AG04450 (cell line): ENCODE measurements at regions not wholly inside any gene's neighbourhood (a gene's known extent, or its start where the extent isn't known, plus 50 kb on each side); places are given as distances from the start of the nearest gene placed in this dataset.
A peak's percentile ranks its signal among the peaks of the same experiment; 100 is the strongest.

ENCODE experiments used
- CTCF ChIA-PET: fragments of 300-600, 350-600 bp; formaldehyde crosslinking; extraction: SDS; loops from one replicate; lab custom pipeline; 2022; ENCODE audit warnings: antibody characterized with exemption, inconsistent platforms; lab: Charles Lee
- POLR2A ChIA-PET: fragments of 350-600 bp; formaldehyde crosslinking; extraction: SDS; loops from one replicate; lab custom pipeline; 2021; ENCODE audit warnings: antibody characterized with exemption, inconsistent platforms; lab: Yijun Ruan, JAX
- DNase-seq: peaks from one replicate; pipeline ENCODE4 v3.0.0-alpha.2; 2011; ENCODE audit warnings: low read depth, low spot score
- H3K27ac ChIP-seq: one replicate; pipeline ENCODE4 v1.5.1; 2012; ENCODE audit warnings: low read depth, low read length, control low read depth
- H3K27me3 ChIP-seq: one replicate; pipeline ENCODE4 v1.6.0; 2012; ENCODE audit warnings: low read length; ENCODE audit not compliant: control insufficient read depth, insufficient read depth
- H3K4me3 ChIP-seq: 2 replicates; pipeline ENCODE4 v1.5.1; 2011; ENCODE audit warnings: mild to moderate bottlenecking, low read depth, low read length, control low read depth
- H3K9me3 ChIP-seq: 2 replicates; pipeline ENCODE4 v1.5.1; 2012; ENCODE audit warnings: low read length; ENCODE audit not compliant: control insufficient read depth, insufficient read depth
- TF ChIP-seq, protein P1 (sequence below): IDR thresholded peaks from 2 replicates; pipeline ENCODE4 v1.5.1; 2011; ENCODE audit warnings: low read depth, low read length, control low read depth, inconsistent platforms

DNA sequence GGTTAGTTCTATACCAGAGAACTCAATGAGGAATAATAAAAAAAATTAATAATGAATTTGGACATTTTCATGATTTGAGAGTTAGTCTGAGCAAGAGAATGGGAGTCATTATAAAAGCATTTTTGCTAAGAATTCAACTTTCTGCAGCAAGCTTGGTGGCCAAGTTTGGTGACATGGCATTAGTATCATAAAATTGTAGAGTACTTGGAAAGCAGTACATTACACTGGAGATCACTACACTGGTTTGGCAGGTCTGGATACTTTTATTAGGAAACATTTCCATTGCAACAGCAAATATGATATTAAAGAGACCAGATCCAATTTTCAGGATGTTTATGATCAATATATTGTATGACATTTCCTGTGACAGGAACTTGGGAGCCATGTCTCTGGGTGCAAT is 249.1 kb upstream of the INTU start:
- H3K27ac ChIP-seq: no peak overlapping the region
- H3K9me3 ChIP-seq: peaks cover 6% of the 10 kb centered on the region; the same call in 1 of the 2 replicates
- TF ChIP-seq, protein P1, sequence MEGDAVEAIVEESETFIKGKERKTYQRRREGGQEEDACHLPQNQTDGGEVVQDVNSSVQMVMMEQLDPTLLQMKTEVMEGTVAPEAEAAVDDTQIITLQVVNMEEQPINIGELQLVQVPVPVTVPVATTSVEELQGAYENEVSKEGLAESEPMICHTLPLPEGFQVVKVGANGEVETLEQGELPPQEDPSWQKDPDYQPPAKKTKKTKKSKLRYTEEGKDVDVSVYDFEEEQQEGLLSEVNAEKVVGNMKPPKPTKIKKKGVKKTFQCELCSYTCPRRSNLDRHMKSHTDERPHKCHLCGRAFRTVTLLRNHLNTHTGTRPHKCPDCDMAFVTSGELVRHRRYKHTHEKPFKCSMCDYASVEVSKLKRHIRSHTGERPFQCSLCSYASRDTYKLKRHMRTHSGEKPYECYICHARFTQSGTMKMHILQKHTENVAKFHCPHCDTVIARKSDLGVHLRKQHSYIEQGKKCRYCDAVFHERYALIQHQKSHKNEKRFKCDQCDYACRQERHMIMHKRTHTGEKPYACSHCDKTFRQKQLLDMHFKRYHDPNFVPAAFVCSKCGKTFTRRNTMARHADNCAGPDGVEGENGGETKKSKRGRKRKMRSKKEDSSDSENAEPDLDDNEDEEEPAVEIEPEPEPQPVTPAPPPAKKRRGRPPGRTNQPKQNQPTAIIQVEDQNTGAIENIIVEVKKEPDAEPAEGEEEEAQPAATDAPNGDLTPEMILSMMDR: no peak
- CTCF ChIA-PET: no interaction called here
- POLR2A ChIA-PET: no interaction called here
- no peak for DNase-seq
- H3K4me3 ChIP-seq: no peak overlapping the region
- H3K27me3 ChIP-seq: no peaks in the 10 kb centered on the region

DNA sequence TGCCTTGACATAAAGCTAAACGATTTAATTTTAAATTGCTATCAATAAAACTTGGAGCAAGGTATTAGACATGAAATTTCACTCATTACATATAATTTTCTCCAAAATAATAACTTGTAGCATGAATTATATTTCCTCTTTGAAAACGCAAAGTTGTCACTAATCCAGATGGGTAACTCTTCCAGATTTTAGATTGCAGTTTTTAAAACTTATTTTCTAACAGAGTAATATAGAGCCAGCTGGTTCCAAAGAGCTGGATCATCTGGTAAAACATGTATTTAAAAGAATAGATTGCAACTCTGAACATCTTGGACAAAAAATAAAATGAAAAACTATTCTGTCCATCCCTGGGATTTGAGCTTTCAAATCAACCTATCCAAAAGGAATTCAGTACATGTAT is 238.2 kb upstream of the INTU start:
- Histone ChIP-seq H3K4me3 (no peak overlapping the region), H3K9me3 (no peaks in the 10 kb centered on the region), H3K27ac (no peak overlapping the region), H3K27me3 (no peaks in the 10 kb centered on the region)
- ChIA-PET POLR2A (no interaction called here), CTCF (interaction anchor here (0.7 kb wide), 1 partner anchor 345 kb away, joined by 3 read pairs; no protein-coding TSS in a partner anchor)
- TF ChIP-seq, protein P1: no peak
- DNase-seq: no peak

DNA sequence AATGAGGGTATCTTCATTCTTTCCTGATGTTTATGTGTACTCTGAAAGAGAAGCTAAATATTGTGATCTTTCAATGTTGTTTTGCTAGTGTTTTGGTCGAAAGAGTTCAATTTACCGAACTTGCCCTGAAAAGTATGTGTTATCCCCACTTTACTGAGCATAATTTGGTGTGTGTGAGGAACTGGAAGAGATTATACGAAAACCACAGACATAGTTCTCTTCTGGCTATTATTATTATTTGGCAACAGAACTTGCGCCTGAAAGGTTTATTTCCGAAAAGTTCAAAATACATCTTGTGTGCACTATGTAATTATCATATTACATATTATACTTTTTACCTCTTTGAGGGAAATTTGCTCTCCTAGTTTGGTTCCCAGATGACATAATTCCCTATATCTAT is 232.5 kb upstream of the INTU start:
- no peaks in the 10 kb centered on the region for H3K27me3 ChIP-seq
- TF ChIP-seq, protein P1: no peak
- H3K4me3 ChIP-seq: no peak overlapping the region
- CTCF ChIA-PET: interaction anchor here (0.5 to 3.1 kb wide), 19 partner anchors 9 to 1127 kb away, joined by 3 to 16 read pairs (median 4); no protein-coding TSS in a partner anchor
- DNase-seq: no peak
- H3K27ac ChIP-seq: no peak overlapping the region
- POLR2A ChIA-PET: no interaction called here
- no peaks in the 10 kb centered on the region for H3K9me3 ChIP-seq

DNA sequence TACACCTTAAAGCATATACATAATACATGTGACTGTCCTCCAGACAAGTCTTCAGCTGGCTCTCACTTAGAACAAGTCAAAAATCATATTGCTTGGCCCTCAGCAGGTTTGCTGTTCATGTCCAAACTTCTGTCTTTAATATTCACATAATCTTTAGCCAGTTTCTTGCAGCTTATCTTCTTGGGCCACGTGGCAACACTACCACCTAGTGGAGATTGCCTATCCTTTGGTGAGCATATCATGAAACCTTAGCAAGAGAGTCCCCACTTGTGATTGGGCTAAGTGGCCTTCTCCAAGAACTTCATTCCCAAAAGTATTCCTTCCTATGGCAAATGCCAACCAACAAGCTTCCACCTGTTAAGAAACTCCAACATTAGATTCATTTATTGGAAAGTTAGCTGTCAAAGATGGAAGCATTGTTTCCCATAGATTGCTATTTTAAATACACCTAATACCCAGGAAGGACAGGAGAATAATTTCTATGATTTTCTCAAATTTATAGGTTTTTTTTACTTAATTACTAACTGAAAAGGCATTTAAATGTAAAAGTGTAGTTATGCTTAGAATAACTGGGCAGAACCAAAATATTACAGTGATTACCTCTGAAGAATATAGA is 231.9 kb upstream of the INTU start:
- DNase-seq: peak; percentile 63
- no peak overlapping the region for H3K4me3 ChIP-seq
- ChIA-PET POLR2A (no interaction called here), CTCF (interaction anchor here (0.5 to 3.1 kb wide), 24 partner anchors 9 to 1128 kb away, joined by 3 to 16 read pairs (median 4); no protein-coding TSS in a partner anchor)
- H3K27me3 ChIP-seq: no peaks in the 10 kb centered on the region
- no peaks in the 10 kb centered on the region for H3K9me3 ChIP-seq
- TF ChIP-seq, protein P1: peak; percentile 97
- no peak overlapping the region for H3K27ac ChIP-seq

DNA sequence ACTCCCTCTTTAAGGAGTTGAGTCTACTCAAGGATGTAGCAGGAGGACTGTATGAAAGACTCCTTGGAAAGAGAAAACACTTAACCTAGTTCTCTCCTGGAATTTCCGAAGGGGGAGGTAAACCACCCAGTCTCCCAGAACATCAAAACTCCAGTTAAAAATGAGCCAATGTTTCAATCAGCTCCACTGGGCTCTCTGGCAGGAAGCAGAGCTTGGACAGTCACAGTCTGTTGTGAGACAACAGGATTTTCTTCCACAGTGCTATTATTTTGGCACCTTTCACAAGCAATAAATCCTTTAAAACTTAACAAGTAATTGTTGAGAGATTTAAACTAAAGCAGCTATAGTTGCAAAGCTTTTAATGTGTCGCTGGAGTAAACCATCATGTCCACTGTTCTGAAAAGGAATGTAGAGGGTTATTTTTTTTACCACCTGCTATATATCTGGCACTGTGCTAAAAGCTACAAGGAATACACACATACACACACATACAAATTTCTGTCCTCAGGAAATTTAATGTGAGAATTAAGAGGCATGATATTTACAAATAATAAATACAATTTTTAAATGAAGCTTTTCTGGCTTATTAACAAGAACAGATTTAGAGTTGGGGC is 229.2 kb upstream of the INTU start:
- no peak overlapping the region for H3K4me3 ChIP-seq
- H3K27ac ChIP-seq: no peak overlapping the region
- TF ChIP-seq, protein P1: no peak
- CTCF ChIA-PET: interaction anchor here (0.7 to 0.8 kb wide), 2 partner anchors 134 to 183 kb away, joined by 3 read pairs; no protein-coding TSS in a partner anchor
- H3K9me3 ChIP-seq: peaks cover 4% of the 10 kb centered on the region; the same call in 1 of the 2 replicates
- POLR2A ChIA-PET: no interaction called here
- no peak for DNase-seq
- H3K27me3 ChIP-seq: no peaks in the 10 kb centered on the region
